Mammary epithelial cell (primary cell): ENCODE measurements at regions not wholly inside any gene's neighbourhood (a gene's known extent, or its start where the extent isn't known, plus 50 kb on each side); places are given as distances from the start of the nearest gene placed in this dataset.

ENCODE experiments used
- CTCF ChIP-seq, 2 donors: IDR thresholded peaks in 1 of 2; conservative IDR thresholded peaks in 1 of 2; 2 replicates each; pipeline ENCODE4 v1.5.1; 2011 to 2012; ENCODE audit warnings: inconsistent platforms in 2 of 2, low read length in 2 of 2, mild to moderate bottlenecking in 2 of 2, control low read depth in 1 of 2, low read depth in 1 of 2; ENCODE audit not compliant: insufficient read depth in 1 of 2; ENCODE audit errors: extremely low read depth in 1 of 2
- EZH2 ChIP-seq: IDR thresholded peaks from 2 replicates; pipeline ENCODE4 v1.6.1; 2012; ENCODE audit warnings: low read length, inconsistent platforms, borderline replicate concordance

GRCh38 chr3:72437661-72438406, 410.4 kb downstream of the SHQ1 start:
- TF ChIP-seq CTCF (conservative IDR thresholded peaks at IDR 0.05 in 1 of 2, IDR thresholded peaks at IDR 0.05 in 1 of 2; ENCODE audit: extremely low read depth in 1 of 2, insufficient read depth in 1 of 2, low read depth in 1 of 2, low read length in 2 of 2) (no peak), EZH2 (no peak)
